Endodermal cell (in vitro differentiated cells): ENCODE measurements at regions not wholly inside any gene's neighbourhood (a gene's known extent, or its start where the extent isn't known, plus 50 kb on each side); places are given as distances from the start of the nearest gene placed in this dataset.
A peak's percentile ranks its signal among the peaks of the same experiment; 100 is the strongest.

Source experiments
- DNase-seq: peaks from one replicate; pipeline ENCODE4 v3.0.0-alpha.2; 2017
- H3K27ac ChIP-seq: 2 replicates; pipeline ENCODE4 v1.5.1; 2013; ENCODE audit warnings: mild to moderate bottlenecking, low read depth, low read length, moderate library complexity
- H3K27me3 ChIP-seq: 2 replicates; pipeline ENCODE4 v1.6.1; 2013; ENCODE audit warnings: mild to moderate bottlenecking, low read length, moderate library complexity; ENCODE audit not compliant: insufficient read depth, control insufficient read depth, poor library complexity, severe bottlenecking
- H3K36me3 ChIP-seq: 2 replicates; pipeline ENCODE4 v1.7.0; 2013; ENCODE audit warnings: mild to moderate bottlenecking, low read length, moderate library complexity; ENCODE audit not compliant: control insufficient read depth, insufficient read depth
- H3K4me1 ChIP-seq: one replicate; pipeline ENCODE4 v1.7.0; 2013; ENCODE audit warnings: low read length; ENCODE audit not compliant: control insufficient read depth, insufficient read depth
- H3K4me3 ChIP-seq: 2 replicates; pipeline ENCODE4 v1.5.1; 2013; ENCODE audit warnings: mild to moderate bottlenecking, low read length, moderate library complexity
- H3K9ac ChIP-seq: 2 replicates; pipeline ENCODE4 v1.6.1; 2013; ENCODE audit warnings: mild to moderate bottlenecking, low read length, moderate library complexity; ENCODE audit not compliant: poor library complexity, severe bottlenecking; ENCODE audit errors: extremely low read depth
- H3K9me3 ChIP-seq: 2 replicates; pipeline ENCODE4 v1.6.1; 2013; ENCODE audit warnings: mild to moderate bottlenecking, low read length, moderate library complexity; ENCODE audit not compliant: control insufficient read depth
- H3K27ac Mint-ChIP-seq: 2 replicates; pipeline ENCODE4 v1.8.0; 2020; ENCODE audit warnings: mixed read lengths
- H3K27me3 Mint-ChIP-seq: 2 replicates; pipeline ENCODE4 v1.8.0; 2021; ENCODE audit warnings: mild to moderate bottlenecking, mixed read lengths; ENCODE audit not compliant: insufficient read depth
- H3K36me3 Mint-ChIP-seq: 2 replicates; pipeline ENCODE4 v1.8.0; 2020; ENCODE audit warnings: low read depth, mixed read lengths
- H3K4me1 Mint-ChIP-seq: 2 replicates; pipeline ENCODE4 v1.8.0; 2020; ENCODE audit warnings: mixed read lengths
- H3K4me3 Mint-ChIP-seq: 2 replicates; pipeline ENCODE4 v1.8.0; 2020; ENCODE audit warnings: mild to moderate bottlenecking, moderate library complexity, mixed read lengths
- H3K9me3 Mint-ChIP-seq: 2 replicates; pipeline ENCODE4 v1.8.0; 2020; ENCODE audit warnings: mild to moderate bottlenecking, mixed read lengths
- CTCF ChIP-seq: fragments of 200-600 bp; sonication (generic); conservative IDR thresholded peaks from 2 replicates; pipeline ENCODE4 v1.5.0; 2021; ENCODE audit warnings: antibody characterized with exemption, mild to moderate bottlenecking
- WGBS, 2 experiments: methylation state at CpG; one replicate each; pipeline versions ENCODE4 v1.1.5 to v1.1.7; 2013; ENCODE audit warnings: missing lambda C conversion rate in 2 of 2, mixed read lengths in 1 of 2; ENCODE audit not compliant: insufficient coverage in 1 of 2, insufficient read length in 1 of 2; 5-methylcytosine and 5-hydroxymethylcytosine counted together

- H3K4me1 Mint-ChIP-seq, result peaks cover 9% of the 10 kb centered on the region
- Histone ChIP-seq H3K27ac (no peak overlapping the region), H3K27me3 (no peaks in the 10 kb centered on the region), H3K4me3 (peak overlapping the region; percentile 48), H3K36me3 (no peaks in the 10 kb centered on the region), H3K9me3 (peaks cover 51% of the 10 kb centered on the region), H3K9ac (no peak overlapping the region), H3K4me1 (peaks cover 2% of the 10 kb centered on the region)
- H3K36me3 Mint-ChIP-seq, result no peaks in the 10 kb centered on the region
- peaks cover 42% of the 10 kb centered on the region for H3K9me3 Mint-ChIP-seq
- H3K4me3 Mint-ChIP-seq, result no peak overlapping the region
- TF ChIP-seq CTCF, result no peak
- DNase-seq, result no peak
- no peaks in the 10 kb centered on the region for H3K27me3 Mint-ChIP-seq
- H3K27ac Mint-ChIP-seq, result no peak overlapping the region
These were observed 115.2 kb upstream of the SLC27A6 start for GRCh38 chr5:128850049-128850448.

- Histone ChIP-seq H3K27ac (no peak overlapping the region), H3K4me1 (peaks cover 5% of the 10 kb centered on the region), H3K36me3 (no peaks in the 10 kb centered on the region), H3K27me3 (no peaks in the 10 kb centered on the region), H3K4me3 (no peak overlapping the region), H3K9me3 (peaks cover 32% of the 10 kb centered on the region), H3K9ac (no peak overlapping the region)
- no peak overlapping the region for H3K27ac Mint-ChIP-seq
- DNase-seq, result peak; percentile 51
- no peak overlapping the region for H3K4me3 Mint-ChIP-seq
- H3K27me3 Mint-ChIP-seq, result no peaks in the 10 kb centered on the region
- H3K9me3 Mint-ChIP-seq, result peaks cover 34% of the 10 kb centered on the region
- 97% methylated on average over 1 of the region's 1 CpG; no CpG with 5 or more reads in 1 of the 2 experiments for WGBS, 2 experiments
- H3K36me3 Mint-ChIP-seq, result no peaks in the 10 kb centered on the region
- no peak for TF ChIP-seq CTCF
- H3K4me1 Mint-ChIP-seq, result peaks cover 12% of the 10 kb centered on the region
These were observed 110.4 kb upstream of the SLC27A6 start for GRCh38 chr5:128854931-128855330.

- H3K9ac ChIP-seq, result no peak overlapping the region
- H3K4me1 ChIP-seq, result peaks cover 5% of the 10 kb centered on the region
- Mint-ChIP-seq H3K4me1 (peaks cover 12% of the 10 kb centered on the region), H3K9me3 (peaks cover 25% of the 10 kb centered on the region), H3K36me3 (no peaks in the 10 kb centered on the region), H3K27me3 (no peaks in the 10 kb centered on the region), H3K27ac (no peak overlapping the region), H3K4me3 (no peak overlapping the region)
- no peaks in the 10 kb centered on the region for H3K36me3 ChIP-seq
- H3K27me3 ChIP-seq, result no peaks in the 10 kb centered on the region
- no peak overlapping the region for H3K4me3 ChIP-seq
- peaks cover 15% of the 10 kb centered on the region for H3K9me3 ChIP-seq
- WGBS, 2 experiments, result 86 to 100% methylated on average over 1 to 3 of the region's 3 CpGs
- TF ChIP-seq CTCF, result no peak
- no peak overlapping the region for H3K27ac ChIP-seq
- no peak for DNase-seq
These were observed 108.1 kb upstream of the SLC27A6 start for GRCh38 chr5:128857076-128857677.
